Stimulated activated memory B cell treated with anti-CD40 and anti-IgM and Interleukin-4, amounts not matched to agents 10 μg/mL and 1 μg/mL and 100 μg/mL, for 72 hours (primary cell): ENCODE measurements at regions not wholly inside any gene's neighbourhood (a gene's known extent, or its start where the extent isn't known, plus 50 kb on each side); places are given as distances from the start of the nearest gene placed in this dataset.

Experiments used
- ATAC-seq: fragments of 150-1000 bp; cut with Tn5 transposase; 2 replicates; pipeline ENCODE4 v1.10.0; 2021
- H3K27ac Mint-ChIP-seq: one replicate; pipeline ENCODE4 v1.8.0; 2022; ENCODE audit warnings: mild to moderate bottlenecking, mixed read lengths
- H3K27me3 Mint-ChIP-seq: one replicate; pipeline ENCODE4 v1.8.0; 2022; ENCODE audit warnings: mixed read lengths
- H3K36me3 Mint-ChIP-seq: one replicate; pipeline ENCODE4 v1.8.0; 2022; ENCODE audit warnings: mixed read lengths
- H3K4me1 Mint-ChIP-seq: one replicate; pipeline ENCODE4 v1.8.0; 2022; ENCODE audit warnings: mixed read lengths
- H3K4me3 Mint-ChIP-seq: one replicate; pipeline ENCODE4 v1.8.0; 2022; ENCODE audit warnings: mild to moderate bottlenecking, moderate library complexity, mixed read lengths
- H3K9me3 Mint-ChIP-seq: one replicate; pipeline ENCODE4 v1.8.0; 2022; ENCODE audit warnings: mixed read lengths

DNA sequence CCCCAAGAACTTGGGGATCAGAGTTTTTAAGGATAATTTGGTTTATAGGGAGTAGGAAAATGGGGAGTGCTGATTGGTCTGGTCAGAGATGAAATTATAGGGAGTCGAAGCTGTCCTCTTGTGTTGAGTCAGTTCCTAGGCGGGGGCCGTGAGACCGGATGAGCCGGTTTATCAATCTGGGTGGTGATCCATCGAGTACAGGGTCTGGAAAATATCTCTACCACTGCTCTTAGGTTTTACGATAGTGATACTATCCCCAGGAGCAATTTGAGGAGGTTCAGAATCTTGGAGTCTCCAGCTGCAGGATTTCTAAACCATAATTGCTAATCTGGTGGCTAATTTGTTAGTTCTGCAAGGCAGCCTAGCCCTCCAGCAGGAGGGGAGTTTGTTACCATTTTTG lies 403.4 kb downstream of the CDH11 start:
- Mint-ChIP-seq H3K4me3 (no peak overlapping the region), H3K9me3 (peaks cover 12% of the 10 kb centered on the region), H3K36me3 (no peaks in the 10 kb centered on the region), H3K4me1 (no peaks in the 10 kb centered on the region), H3K27me3 (no peaks in the 10 kb centered on the region), H3K27ac (no peak overlapping the region)
- no peak for ATAC-seq

DNA sequence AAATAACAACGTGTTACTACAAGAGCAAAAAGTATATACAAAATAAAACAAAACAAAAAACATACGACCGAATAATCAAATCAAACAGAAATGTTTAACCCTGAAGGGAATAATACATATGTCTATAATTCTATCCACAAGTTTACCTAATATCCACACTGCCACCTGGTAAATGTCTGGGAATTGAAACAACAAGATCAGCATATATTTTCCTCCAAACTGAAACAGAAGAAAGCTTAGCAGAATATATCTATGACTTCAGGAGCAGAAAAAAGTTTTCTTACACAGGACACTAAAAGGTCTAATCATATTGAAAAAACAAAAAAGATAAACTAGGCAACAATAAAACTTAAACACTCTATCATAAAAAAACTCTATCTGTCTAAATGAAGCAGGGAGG lies 404.0 kb downstream of the CDH11 start:
- H3K27me3 Mint-ChIP-seq: no peaks in the 10 kb centered on the region
- H3K9me3 Mint-ChIP-seq: peaks cover 9% of the 10 kb centered on the region
- no peaks in the 10 kb centered on the region for H3K4me1 Mint-ChIP-seq
- no peak for ATAC-seq
- no peak overlapping the region for H3K27ac Mint-ChIP-seq
- no peaks in the 10 kb centered on the region for H3K36me3 Mint-ChIP-seq
- no peak overlapping the region for H3K4me3 Mint-ChIP-seq

GRCh38 chr16:64715624-64716023 lies 406.2 kb downstream of the CDH11 start:
- H3K27me3 Mint-ChIP-seq: no peaks in the 10 kb centered on the region
- H3K27ac Mint-ChIP-seq: no peak overlapping the region
- peaks cover 6% of the 10 kb centered on the region for H3K9me3 Mint-ChIP-seq
- H3K4me1 Mint-ChIP-seq: no peaks in the 10 kb centered on the region
- no peak overlapping the region for H3K4me3 Mint-ChIP-seq
- H3K36me3 Mint-ChIP-seq: no peaks in the 10 kb centered on the region
- ATAC-seq: no peak

GRCh38 chr16:64712026-64712425 lies 409.8 kb downstream of the CDH11 start:
- Mint-ChIP-seq H3K4me1 (no peaks in the 10 kb centered on the region), H3K27ac (no peak overlapping the region), H3K36me3 (no peaks in the 10 kb centered on the region), H3K27me3 (no peaks in the 10 kb centered on the region), H3K4me3 (no peak overlapping the region), H3K9me3 (peaks cover 3% of the 10 kb centered on the region)
- ATAC-seq: no peak

GRCh38 chr16:64711596-64711995 lies 410.3 kb downstream of the CDH11 start:
- Mint-ChIP-seq H3K27ac (no peak overlapping the region), H3K4me1 (no peaks in the 10 kb centered on the region), H3K36me3 (no peaks in the 10 kb centered on the region), H3K27me3 (no peaks in the 10 kb centered on the region), H3K4me3 (no peak overlapping the region), H3K9me3 (peaks cover 5% of the 10 kb centered on the region)
- no peak for ATAC-seq

DNA sequence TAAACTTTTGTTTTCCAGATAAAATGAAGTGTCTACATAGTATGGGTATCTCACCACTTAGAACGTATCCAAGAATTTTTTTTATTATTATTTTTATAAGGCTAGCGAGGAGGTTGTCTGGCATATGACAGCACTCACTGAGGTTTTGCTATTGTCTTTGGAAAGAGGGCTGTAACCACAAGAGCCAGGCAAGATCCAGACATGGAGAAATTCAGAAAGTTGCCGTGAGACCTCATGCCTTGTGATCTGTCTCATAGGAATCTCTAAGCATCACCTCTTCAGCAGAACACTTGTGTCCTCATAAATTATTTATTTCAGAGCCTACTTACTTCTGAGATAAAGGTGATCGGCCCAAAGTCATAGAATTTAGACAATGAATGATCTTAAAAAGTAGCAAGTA lies 410.8 kb downstream of the CDH11 start:
- Mint-ChIP-seq H3K27ac (no peak overlapping the region), H3K27me3 (no peaks in the 10 kb centered on the region), H3K9me3 (peaks cover 6% of the 10 kb centered on the region), H3K4me3 (no peak overlapping the region), H3K4me1 (no peaks in the 10 kb centered on the region), H3K36me3 (no peaks in the 10 kb centered on the region)
- no peak for ATAC-seq

GRCh38 chr16:64705443-64705842 lies 416.4 kb downstream of the CDH11 start:
- Mint-ChIP-seq H3K4me3 (no peak overlapping the region), H3K27me3 (no peaks in the 10 kb centered on the region), H3K9me3 (peaks cover 9% of the 10 kb centered on the region), H3K36me3 (no peaks in the 10 kb centered on the region), H3K4me1 (no peaks in the 10 kb centered on the region), H3K27ac (no peak overlapping the region)
- no peak for ATAC-seq

- Mint-ChIP-seq H3K4me1 (no peaks in the 10 kb centered on the region), H3K9me3 (peaks cover 9% of the 10 kb centered on the region), H3K27ac (no peak overlapping the region), H3K27me3 (no peaks in the 10 kb centered on the region), H3K4me3 (no peak overlapping the region), H3K36me3 (no peaks in the 10 kb centered on the region)
- no peak for ATAC-seq
Measured at GRCh38 chr16:64704386-64704785, 417.5 kb downstream of the CDH11 start.

DNA sequence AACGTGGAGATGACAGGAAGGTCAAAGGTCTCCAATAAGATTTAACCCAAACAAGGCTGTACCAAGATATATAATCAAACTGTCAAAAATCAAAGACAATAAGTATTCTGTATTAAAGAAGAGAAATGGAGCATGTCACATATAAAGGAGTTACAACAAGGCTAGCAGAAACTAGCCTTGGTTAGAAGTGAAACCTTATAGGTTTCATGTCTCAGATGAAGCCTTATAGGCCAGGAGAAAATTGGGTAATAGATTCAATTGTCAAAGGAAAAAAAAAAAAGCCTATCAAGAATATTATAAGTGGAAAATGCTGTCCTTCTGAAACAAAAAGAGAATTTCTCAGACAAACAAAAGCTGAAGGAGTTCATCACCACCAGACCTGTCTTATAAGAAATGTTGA lies 419.4 kb downstream of the CDH11 start:
- H3K9me3 Mint-ChIP-seq: peaks cover 9% of the 10 kb centered on the region
- no peak overlapping the region for H3K27ac Mint-ChIP-seq
- no peak for ATAC-seq
- no peaks in the 10 kb centered on the region for H3K36me3 Mint-ChIP-seq
- H3K4me1 Mint-ChIP-seq: no peaks in the 10 kb centered on the region
- no peaks in the 10 kb centered on the region for H3K27me3 Mint-ChIP-seq
- no peak overlapping the region for H3K4me3 Mint-ChIP-seq

GRCh38 chr16:64700628-64701027 lies 421.2 kb downstream of the CDH11 start:
- H3K27ac Mint-ChIP-seq: no peak overlapping the region
- ATAC-seq: no peak
- no peaks in the 10 kb centered on the region for H3K4me1 Mint-ChIP-seq
- H3K27me3 Mint-ChIP-seq: no peaks in the 10 kb centered on the region
- H3K4me3 Mint-ChIP-seq: no peak overlapping the region
- H3K9me3 Mint-ChIP-seq: peaks cover 6% of the 10 kb centered on the region
- H3K36me3 Mint-ChIP-seq: no peaks in the 10 kb centered on the region

DNA sequence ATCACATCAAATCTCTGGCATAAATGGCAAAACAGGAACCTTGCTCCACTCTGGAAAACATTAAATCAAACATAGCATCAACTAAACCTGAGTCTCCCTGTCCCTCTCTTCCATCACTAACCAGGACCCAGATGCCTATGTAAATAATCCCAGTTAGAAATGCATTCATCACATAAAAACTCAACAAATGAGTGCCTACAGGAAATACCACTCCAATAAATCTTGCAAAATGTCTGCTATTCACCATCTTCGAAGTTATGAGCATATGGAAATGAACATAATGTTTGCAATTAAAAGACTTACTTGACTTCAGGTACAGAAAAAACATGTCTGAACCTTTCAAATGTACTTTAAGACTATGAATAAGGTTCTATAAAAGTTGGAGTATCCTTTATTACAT lies 425.0 kb downstream of the CDH11 start:
- Mint-ChIP-seq H3K36me3 (no peaks in the 10 kb centered on the region), H3K27ac (no peak overlapping the region), H3K4me3 (no peak overlapping the region), H3K4me1 (no peaks in the 10 kb centered on the region), H3K9me3 (peaks cover 3% of the 10 kb centered on the region), H3K27me3 (no peaks in the 10 kb centered on the region)
- no peak for ATAC-seq

- Mint-ChIP-seq H3K4me1 (no peaks in the 10 kb centered on the region), H3K27me3 (no peaks in the 10 kb centered on the region), H3K9me3 (peaks cover 3% of the 10 kb centered on the region), H3K27ac (no peak overlapping the region), H3K36me3 (no peaks in the 10 kb centered on the region), H3K4me3 (no peak overlapping the region)
- no peak for ATAC-seq
Measured at GRCh38 chr16:64695684-64696083, 426.2 kb downstream of the CDH11 start.

- Mint-ChIP-seq H3K9me3 (peaks cover 3% of the 10 kb centered on the region), H3K36me3 (no peaks in the 10 kb centered on the region), H3K27ac (no peak overlapping the region), H3K4me3 (no peak overlapping the region), H3K27me3 (no peaks in the 10 kb centered on the region), H3K4me1 (no peaks in the 10 kb centered on the region)
- no peak for ATAC-seq
Measured at GRCh38 chr16:64693946-64694345, 427.9 kb downstream of the CDH11 start.

GRCh38 chr16:64687786-64688185 lies 434.1 kb downstream of the CDH11 start:
- Mint-ChIP-seq H3K9me3 (peaks cover 11% of the 10 kb centered on the region), H3K36me3 (no peaks in the 10 kb centered on the region), H3K27me3 (no peaks in the 10 kb centered on the region), H3K4me1 (no peaks in the 10 kb centered on the region), H3K4me3 (no peak overlapping the region), H3K27ac (no peak overlapping the region)
- ATAC-seq: no peak

DNA sequence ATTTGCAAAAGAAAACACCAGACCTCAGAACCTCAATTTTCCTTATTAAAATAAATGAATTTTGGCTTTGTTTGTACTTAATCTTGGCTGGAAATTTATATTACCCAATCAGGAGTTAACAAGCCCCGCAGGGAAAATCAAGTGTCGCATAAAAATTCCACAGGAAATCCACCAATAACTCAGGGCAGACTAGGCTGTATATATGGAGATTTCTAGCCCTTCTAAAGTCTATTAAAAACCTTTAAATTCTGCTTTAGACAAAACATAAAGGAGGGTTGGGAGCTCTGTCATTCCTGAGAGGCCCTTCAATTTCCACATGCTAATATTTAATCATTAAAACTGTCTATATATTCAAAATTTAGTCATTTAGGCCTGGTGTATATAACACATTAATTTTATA lies 434.7 kb downstream of the CDH11 start:
- peaks cover 11% of the 10 kb centered on the region for H3K9me3 Mint-ChIP-seq
- ATAC-seq: no peak

DNA sequence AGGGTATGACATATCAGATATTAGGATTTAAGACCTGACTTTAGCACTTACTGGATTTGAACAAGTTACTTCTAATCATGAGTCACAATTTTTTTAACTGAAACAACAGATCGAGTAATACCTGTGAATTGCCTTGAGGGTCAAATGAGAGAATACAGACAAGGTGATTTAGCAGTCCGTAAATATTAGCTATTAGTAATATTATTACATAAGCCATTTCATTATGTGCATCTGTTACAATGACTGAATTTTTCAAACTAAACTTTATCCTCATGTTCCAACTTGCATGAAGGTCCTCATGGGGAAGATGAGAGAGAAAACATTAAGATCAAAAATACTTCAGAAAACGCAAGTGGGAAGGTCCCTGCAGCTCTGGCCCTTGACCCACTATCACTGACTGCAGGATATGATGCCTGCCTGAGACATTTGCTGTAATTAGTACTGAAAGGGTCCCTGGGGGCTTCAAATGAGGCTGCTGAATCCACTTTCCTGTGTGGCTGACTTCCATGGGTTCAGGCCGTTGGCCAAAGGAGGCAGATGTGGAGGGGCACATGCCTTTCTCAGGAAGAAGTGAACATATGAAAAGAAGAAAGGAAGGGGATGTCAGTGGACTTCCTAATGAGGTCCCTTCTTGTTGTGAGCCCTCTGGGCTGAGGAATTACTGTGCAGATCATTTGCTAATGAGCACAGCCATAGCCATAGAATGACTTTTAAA lies 441.7 kb downstream of the CDH11 start:
- no peaks in the 10 kb centered on the region for H3K4me1 Mint-ChIP-seq
- H3K9me3 Mint-ChIP-seq: peaks cover 16% of the 10 kb centered on the region
- H3K27me3 Mint-ChIP-seq: no peaks in the 10 kb centered on the region
- H3K36me3 Mint-ChIP-seq: no peaks in the 10 kb centered on the region
- ATAC-seq: no peak
- no peak overlapping the region for H3K4me3 Mint-ChIP-seq
- no peak overlapping the region for H3K27ac Mint-ChIP-seq

More for the DNA sequence above, 434.7 kb downstream of the CDH11 start:
- no peaks in the 10 kb centered on the region for H3K4me1 Mint-ChIP-seq
- no peak overlapping the region for H3K27ac Mint-ChIP-seq
- H3K4me3 Mint-ChIP-seq: no peak overlapping the region
- no peaks in the 10 kb centered on the region for H3K27me3 Mint-ChIP-seq
- H3K36me3 Mint-ChIP-seq: no peaks in the 10 kb centered on the region

DNA sequence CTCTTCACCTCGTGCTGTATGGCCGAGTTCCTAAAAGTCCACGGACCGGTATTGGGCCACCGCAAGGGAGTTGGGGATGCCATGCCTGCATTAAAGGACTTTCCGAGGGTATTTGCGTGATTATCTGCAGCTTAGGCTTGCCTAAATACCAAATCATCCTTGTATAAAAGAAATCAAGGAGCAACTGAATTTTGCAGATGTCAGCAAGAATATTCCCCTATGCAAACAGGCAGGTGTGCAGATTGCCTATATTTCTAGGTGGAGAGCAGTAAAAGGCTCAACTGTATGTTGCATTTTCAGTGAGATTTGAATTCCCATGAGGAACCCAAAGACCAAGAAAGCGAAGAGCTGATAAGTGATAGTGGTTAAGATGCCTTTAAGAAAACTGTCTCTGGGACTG lies 452.3 kb downstream of the CDH11 start:
- H3K27me3 Mint-ChIP-seq: no peaks in the 10 kb centered on the region
- peaks cover 7% of the 10 kb centered on the region for H3K9me3 Mint-ChIP-seq
- H3K36me3 Mint-ChIP-seq: no peaks in the 10 kb centered on the region
- ATAC-seq: no peak
- no peak overlapping the region for H3K27ac Mint-ChIP-seq
- no peak overlapping the region for H3K4me3 Mint-ChIP-seq
- H3K4me1 Mint-ChIP-seq: no peaks in the 10 kb centered on the region
